ENCODE measurements at regions not wholly inside any gene's neighbourhood (a gene's known extent, or its start where the extent isn't known, plus 50 kb on each side); places are given as distances from the start of the nearest gene placed in this dataset.

GRCh38 chr2:82268446-82268845 lies 1963.9 kb upstream of the LRRTM1 start:
- ATAC-seq (no peak), DNase-seq (peak in 2 of 4 donors; percentile 56 to 70)
- H3K4me1 ChIP-seq = no peaks in the 10 kb centered on the region
- intact Hi-C loops (cut with DNase I) = no loop called here
- no peaks in the 10 kb centered on the region for H3K27me3 ChIP-seq
- H3K4me3 ChIP-seq = no peak overlapping the region
- H3K27ac ChIP-seq = no peak overlapping the region
- H3K36me3 ChIP-seq = no peaks in the 10 kb centered on the region
- no peaks in the 10 kb centered on the region for H3K9me3 ChIP-seq
- no peak for TF ChIP-seq CTCF (IDR thresholded peaks at IDR 0.05)

- no peak for TF ChIP-seq CTCF (IDR thresholded peaks at IDR 0.05)
- H3K9me3 ChIP-seq = peaks cover 0 to 6% of the 10 kb centered on the region in 2 donors
- no peak overlapping the region for H3K27ac ChIP-seq
- H3K36me3 ChIP-seq = no peaks in the 10 kb centered on the region
- DNase-seq = no peak
- no peaks in the 10 kb centered on the region for H3K4me1 ChIP-seq
- no peaks in the 10 kb centered on the region for H3K27me3 ChIP-seq
- intact Hi-C loops (cut with DNase I) = no loop called here
- H3K4me3 ChIP-seq = no peak overlapping the region
- ATAC-seq = no peak
These were observed 1956.0 kb upstream of the LRRTM1 start for GRCh38 chr2:82260521-82260920.

GRCh38 chr2:82259551-82259950 lies 1955.0 kb upstream of the LRRTM1 start:
- intact Hi-C loops (cut with DNase I) = no loop called here
- DNase-seq = no peak
- H3K4me3 ChIP-seq = no peak overlapping the region
- H3K27me3 ChIP-seq = no peaks in the 10 kb centered on the region
- H3K4me1 ChIP-seq = no peaks in the 10 kb centered on the region
- peaks cover 0 to 13% of the 10 kb centered on the region in 2 donors for H3K9me3 ChIP-seq
- no peak for TF ChIP-seq CTCF (IDR thresholded peaks at IDR 0.05)
- no peak overlapping the region for H3K27ac ChIP-seq
- ATAC-seq = no peak
- H3K36me3 ChIP-seq = no peaks in the 10 kb centered on the region

GRCh38 chr2:82257796-82258555 lies 1953.4 kb upstream of the LRRTM1 start:
- no peak for DNase-seq
- Histone ChIP-seq H3K4me1 (no peaks in the 10 kb centered on the region), H3K27ac (no peak overlapping the region), H3K4me3 (no peak overlapping the region), H3K9me3 (peaks cover 0 to 27% of the 10 kb centered on the region in 2 donors), H3K36me3 (no peaks in the 10 kb centered on the region), H3K27me3 (no peaks in the 10 kb centered on the region)
- intact Hi-C loops (cut with DNase I) = no loop called here
- TF ChIP-seq CTCF (IDR thresholded peaks at IDR 0.05) = no peak
- ATAC-seq = no peak

GRCh38 chr2:82256983-82257632 lies 1952.6 kb upstream of the LRRTM1 start:
- Histone ChIP-seq H3K27ac (no peak overlapping the region), H3K4me3 (no peak overlapping the region), H3K4me1 (no peaks in the 10 kb centered on the region), H3K27me3 (no peaks in the 10 kb centered on the region), H3K9me3 (peaks cover 0 to 34% of the 10 kb centered on the region in 2 donors), H3K36me3 (no peaks in the 10 kb centered on the region)
- TF ChIP-seq CTCF (IDR thresholded peaks at IDR 0.05) = no peak
- DNase-seq (no peak), ATAC-seq (no peak)
- intact Hi-C loops (cut with DNase I) = no loop called here

Data from left lung (tissue), 4 donors.